Esophagus muscularis mucosa (tissue), 2 donors: ENCODE measurements at regions not wholly inside any gene's neighbourhood (a gene's known extent, or its start where the extent isn't known, plus 50 kb on each side); places are given as distances from the start of the nearest gene placed in this dataset.

ENCODE experiments used
- EP300 ChIP-seq: sonication (generic); formaldehyde crosslinking; IDR thresholded peaks from one replicate; pipeline ENCODE4 v1.6.1; 2017; ENCODE audit warnings: antibody characterized with exemption
- POLR2A ChIP-seq: fragments of 450-650 bp; IDR thresholded peaks from one replicate; pipeline ENCODE4 v1.6.1; 2017; ENCODE audit warnings: antibody characterized with exemption, moderate library complexity, mild to moderate bottlenecking, low read depth

- TF ChIP-seq POLR2A (no peak), EP300 (no peak)
Measured at GRCh38 chr1:201707656-201708055, 121.3 kb upstream of the IPO9 start.
